ENCODE measurements at regions not wholly inside any gene's neighbourhood (a gene's known extent, or its start where the extent isn't known, plus 50 kb on each side); places are given as distances from the start of the nearest gene placed in this dataset.

DNA sequence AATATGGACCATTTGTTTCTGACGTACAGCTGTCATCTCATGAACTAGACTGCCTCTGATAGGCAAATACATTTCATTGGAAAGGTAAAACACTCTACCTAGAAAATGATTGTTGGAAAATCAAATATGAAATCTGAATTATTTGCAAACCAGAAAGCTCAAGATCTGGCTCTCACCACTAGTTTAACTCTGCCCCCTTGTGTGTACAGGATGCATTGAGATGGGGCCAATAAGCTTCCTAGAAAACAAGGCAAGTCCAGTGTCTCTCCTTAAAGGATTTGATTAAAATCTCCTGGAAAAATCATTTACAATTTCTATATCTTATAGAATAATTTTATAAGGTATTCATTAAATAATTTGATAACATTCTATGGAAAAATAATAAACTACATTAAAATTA is 311.9 kb upstream of the ANKH start:
- Histone ChIP-seq H3K36me3 (no peaks in the 10 kb centered on the region), H3K4me1 (no peaks in the 10 kb centered on the region), H3K27me3 (0 out of 2 replicates have a peak, but pooled peaks cover 3% of the 10 kb centered on the region), H3K4me3 (ENCODE audit: low read depth, low read length) (no peak overlapping the region), H3K9me3 (no peaks in the 10 kb centered on the region)
- no peak for DNase-seq
- TF ChIP-seq, protein P1, sequence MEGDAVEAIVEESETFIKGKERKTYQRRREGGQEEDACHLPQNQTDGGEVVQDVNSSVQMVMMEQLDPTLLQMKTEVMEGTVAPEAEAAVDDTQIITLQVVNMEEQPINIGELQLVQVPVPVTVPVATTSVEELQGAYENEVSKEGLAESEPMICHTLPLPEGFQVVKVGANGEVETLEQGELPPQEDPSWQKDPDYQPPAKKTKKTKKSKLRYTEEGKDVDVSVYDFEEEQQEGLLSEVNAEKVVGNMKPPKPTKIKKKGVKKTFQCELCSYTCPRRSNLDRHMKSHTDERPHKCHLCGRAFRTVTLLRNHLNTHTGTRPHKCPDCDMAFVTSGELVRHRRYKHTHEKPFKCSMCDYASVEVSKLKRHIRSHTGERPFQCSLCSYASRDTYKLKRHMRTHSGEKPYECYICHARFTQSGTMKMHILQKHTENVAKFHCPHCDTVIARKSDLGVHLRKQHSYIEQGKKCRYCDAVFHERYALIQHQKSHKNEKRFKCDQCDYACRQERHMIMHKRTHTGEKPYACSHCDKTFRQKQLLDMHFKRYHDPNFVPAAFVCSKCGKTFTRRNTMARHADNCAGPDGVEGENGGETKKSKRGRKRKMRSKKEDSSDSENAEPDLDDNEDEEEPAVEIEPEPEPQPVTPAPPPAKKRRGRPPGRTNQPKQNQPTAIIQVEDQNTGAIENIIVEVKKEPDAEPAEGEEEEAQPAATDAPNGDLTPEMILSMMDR (IDR thresholded peaks at IDR 0.05; ENCODE audit: low read depth, low read length) = peak; percentile 56

DNA sequence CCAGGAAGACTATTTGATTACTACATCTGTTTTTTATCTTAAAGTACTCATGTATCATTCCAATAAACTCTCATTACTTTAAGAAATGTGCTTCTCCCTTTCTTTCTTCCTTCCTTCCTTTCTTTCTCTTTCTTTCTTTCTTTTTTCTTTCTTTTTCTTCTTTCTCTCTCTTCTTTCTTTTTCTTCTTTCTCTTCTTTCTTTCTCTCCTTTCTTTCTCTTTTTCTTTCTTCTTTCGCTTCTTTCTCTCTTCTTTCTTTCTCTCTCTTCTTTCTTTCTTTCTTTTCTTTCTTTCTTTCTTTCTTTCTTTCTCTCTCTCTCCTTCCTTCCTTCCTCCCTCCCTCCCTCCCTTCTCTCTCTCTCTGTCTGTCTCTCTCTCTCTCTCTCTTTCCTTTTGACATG is 298.6 kb upstream of the ANKH start:
- peaks cover 13% of the 10 kb centered on the region for H3K4me1 ChIP-seq
- TF ChIP-seq, protein P1 (IDR thresholded peaks at IDR 0.05; ENCODE audit: low read depth, low read length) = no peak
- no peak for DNase-seq
- no peaks in the 10 kb centered on the region for H3K9me3 ChIP-seq
- H3K36me3 ChIP-seq = no peaks in the 10 kb centered on the region
- H3K27me3 ChIP-seq = no peaks in the 10 kb centered on the region
- no peak overlapping the region for H3K4me3 ChIP-seq (ENCODE audit: low read depth, low read length)

GRCh38 chr5:15168358-15168757 is 296.8 kb upstream of the ANKH start:
- Histone ChIP-seq H3K9me3 (no peaks in the 10 kb centered on the region), H3K4me1 (peaks cover 13% of the 10 kb centered on the region), H3K4me3 (ENCODE audit: low read depth, low read length) (no peak overlapping the region), H3K36me3 (no peaks in the 10 kb centered on the region), H3K27me3 (no peaks in the 10 kb centered on the region; the same call in 1 of the 2 replicates)
- DNase-seq = peak; percentile 54
- TF ChIP-seq, protein P1 (IDR thresholded peaks at IDR 0.05; ENCODE audit: low read depth, low read length) = no peak

DNA sequence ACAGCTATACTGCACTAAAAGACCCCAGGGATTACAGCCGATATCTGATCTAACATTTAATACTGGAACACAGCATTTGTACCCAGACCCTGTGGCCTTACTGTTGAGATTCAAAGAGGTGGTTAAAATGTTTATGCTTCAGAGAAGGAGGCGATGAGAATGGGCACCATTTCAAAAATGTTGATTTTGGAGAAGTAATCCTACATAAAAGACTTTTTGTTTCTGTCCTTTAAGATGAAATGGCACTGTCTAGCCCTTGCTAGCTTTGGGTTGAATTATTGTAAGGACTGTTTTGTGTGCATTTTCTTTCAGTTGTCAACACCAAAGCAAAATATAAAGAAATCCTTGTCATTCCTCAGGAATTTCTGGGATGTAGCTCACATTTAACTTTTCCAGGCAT is 288.5 kb upstream of the ANKH start:
- no peaks in the 10 kb centered on the region for H3K9me3 ChIP-seq
- no peaks in the 10 kb centered on the region for H3K4me1 ChIP-seq
- no peak overlapping the region for H3K4me3 ChIP-seq (ENCODE audit: low read depth, low read length)
- TF ChIP-seq, protein P1 (IDR thresholded peaks at IDR 0.05; ENCODE audit: low read depth, low read length) = no peak
- no peak for DNase-seq
- peaks cover 3% of the 10 kb centered on the region; the same call in 1 of the 2 replicates for H3K27me3 ChIP-seq
- H3K36me3 ChIP-seq = no peaks in the 10 kb centered on the region

DNA sequence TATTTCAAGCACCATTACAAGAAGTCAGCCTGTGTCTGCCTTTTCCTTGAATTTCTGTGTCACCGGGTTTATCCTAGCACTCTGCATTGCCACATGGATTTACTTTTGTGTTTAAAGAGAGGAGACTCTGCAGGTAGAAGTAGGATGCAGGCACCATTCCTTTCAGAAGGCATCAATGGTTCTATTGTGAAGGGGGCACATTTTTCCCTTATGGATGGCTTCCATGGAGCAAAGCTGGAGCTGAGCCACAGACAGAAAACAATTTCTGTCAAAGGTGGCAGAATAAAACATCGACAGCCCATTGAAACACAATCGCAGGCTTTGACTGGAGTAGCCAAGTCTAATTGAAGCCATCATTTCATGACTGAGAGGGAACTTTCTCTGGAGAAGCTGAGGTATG is 288.0 kb upstream of the ANKH start:
- Histone ChIP-seq H3K4me3 (ENCODE audit: low read depth, low read length) (no peak overlapping the region), H3K4me1 (no peaks in the 10 kb centered on the region), H3K27me3 (peaks cover 3% of the 10 kb centered on the region; the same call in 1 of the 2 replicates), H3K36me3 (no peaks in the 10 kb centered on the region), H3K9me3 (no peaks in the 10 kb centered on the region)
- DNase-seq = no peak
- TF ChIP-seq, protein P1 (IDR thresholded peaks at IDR 0.05; ENCODE audit: low read depth, low read length) = no peak

- H3K4me1 ChIP-seq = no peaks in the 10 kb centered on the region
- peaks cover 26% of the 10 kb centered on the region for H3K27me3 ChIP-seq
- TF ChIP-seq, protein P1 (IDR thresholded peaks at IDR 0.05; ENCODE audit: low read depth, low read length) = no peak
- no peak overlapping the region for H3K4me3 ChIP-seq (ENCODE audit: low read depth, low read length)
- no peaks in the 10 kb centered on the region for H3K36me3 ChIP-seq
- no peaks in the 10 kb centered on the region for H3K9me3 ChIP-seq
- DNase-seq = no peak
These were observed 270.9 kb upstream of the ANKH start for GRCh38 chr5:15142458-15142857.

Measured in BE2C (cell line).